Liver (tissue), 3 donors: ENCODE measurements at regions not wholly inside any gene's neighbourhood (a gene's known extent, or its start where the extent isn't known, plus 50 kb on each side); places are given as distances from the start of the nearest gene placed in this dataset.

ENCODE experiments used
- ATF3 ChIP-seq: IDR thresholded peaks from 2 replicates; pipeline ENCODE4 v1.6.1; 2016; ENCODE audit warnings: antibody characterized with exemption
- CTCF ChIP-seq: fragments of 150-350 bp; IDR thresholded peaks from 2 replicates; pipeline ENCODE4 v1.5.1; 2017; ENCODE audit warnings: improper control_type of control experiment, low read depth, low read length; ENCODE audit not compliant: missing input control
- JUND ChIP-seq, 2 donors: IDR thresholded peaks; 2 replicates each; pipeline ENCODE4 v1.6.1; 2016; ENCODE audit warnings: antibody characterized with exemption in 2 of 2
- TAF1 ChIP-seq: conservative IDR thresholded peaks from 2 replicates; pipeline ENCODE4 v1.6.1; 2016; ENCODE audit warnings: antibody characterized with exemption, mild to moderate bottlenecking
- ZBTB33 ChIP-seq: IDR thresholded peaks from 2 replicates; pipeline ENCODE4 v1.6.1; 2016; ENCODE audit warnings: antibody characterized with exemption
- donor health status: healthy.
- donor health status: healthy.

DNA sequence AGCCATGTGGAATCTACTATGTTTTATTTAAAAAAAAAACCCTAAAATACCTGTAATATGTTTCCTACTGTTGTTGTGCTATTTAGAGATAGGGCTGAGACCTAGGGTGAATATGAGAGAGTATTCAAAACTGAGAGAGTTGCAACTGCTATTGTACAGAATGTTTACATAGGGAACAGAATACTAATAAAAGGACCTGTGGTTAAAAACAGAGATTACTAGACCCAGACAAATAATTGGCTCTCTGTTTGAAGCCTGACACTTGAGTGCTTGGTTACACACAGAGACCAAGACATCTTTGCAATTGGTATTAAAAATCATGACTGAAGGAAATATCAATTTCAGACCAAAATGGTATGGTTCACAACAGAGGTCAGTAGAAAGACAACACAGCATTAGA, 278.9 kb upstream of the GIMD1 start:
- no peak for TF ChIP-seq CTCF
- TF ChIP-seq TAF1, result no peak
- TF ChIP-seq ZBTB33, result no peak
- TF ChIP-seq ATF3, result no peak
- no peak for TF ChIP-seq JUND (IDR thresholded peaks at IDR 0.05)
